IPS DF 4.7 (cell line): ENCODE measurements at regions not wholly inside any gene's neighbourhood (a gene's known extent, or its start where the extent isn't known, plus 50 kb on each side); places are given as distances from the start of the nearest gene placed in this dataset.

Experiments
- DNase-seq: peaks from one replicate; pipeline ENCODE4 v3.0.0-alpha.2; 2013; ENCODE audit warnings: low spot score; ENCODE audit errors: extremely low read depth

GRCh38 chr7:110607050-110607857 lies 483.7 kb upstream of the LRRN3 start:
- no peak for DNase-seq

GRCh38 chr7:110609336-110609735 lies 481.6 kb upstream of the LRRN3 start:
- DNase-seq, result no peak

GRCh38 chr7:110612680-110613079 lies 478.2 kb upstream of the LRRN3 start:
- no peak for DNase-seq
